ENCODE measurements at regions not wholly inside any gene's neighbourhood (a gene's known extent, or its start where the extent isn't known, plus 50 kb on each side); places are given as distances from the start of the nearest gene placed in this dataset.

DNA sequence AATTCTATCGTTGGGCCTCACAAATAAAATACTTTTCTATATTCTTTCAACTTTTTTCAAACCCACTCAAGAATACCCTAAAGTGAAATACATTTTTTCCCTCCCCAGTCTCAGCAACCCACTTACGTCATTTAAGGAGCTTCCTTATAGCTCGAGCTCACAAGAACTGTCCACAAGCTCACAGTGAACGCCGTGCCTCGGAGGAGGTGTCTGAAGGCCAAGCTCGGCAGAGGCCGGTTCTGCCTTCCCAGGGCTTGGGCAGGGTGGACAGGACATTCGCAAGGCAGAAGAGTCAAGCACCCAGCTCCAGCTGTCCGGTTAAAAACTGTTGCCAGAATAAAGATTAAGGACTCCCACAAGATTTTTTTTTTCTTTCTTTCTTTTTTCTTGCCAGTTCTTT lies 802.3 kb downstream of the QKI start:
- in situ Hi-C loops (cut with HindIII; ENCODE audit: extremely low pct_ligation_motif_present, low pct_unique_long_range_greater_than_20kb): no loop called here

More for the DNA sequence above, 802.3 kb downstream of the QKI start:
- peaks cover 27% of the 10 kb centered on the region for H3K9me3 ChIP-seq (ENCODE audit: low read length)
- H3K36me3 ChIP-seq (replicated peaks in 1 of 2; ENCODE audit: control insufficient read depth in 1 of 2, insufficient read depth in 2 of 2, low read length in 2 of 2): no peaks in the 10 kb centered on the region
- no peak overlapping the region for H3K27ac ChIP-seq (ENCODE audit: extremely low read length, insufficient read depth, low read length)
- no TSS peak for BruUV-seq (replicated peaks)
- no peaks in the 10 kb centered on the region for H4K20me1 ChIP-seq (ENCODE audit: insufficient read depth, low read length)
- TF ChIP-seq BRD4 (CRISPR knock-in tag; IDR thresholded peaks at IDR 0.05) (no peak), ZNF350 (CRISPR knock-in tag; IDR thresholded peaks at IDR 0.05; ENCODE audit: borderline replicate concordance, low read depth) (no peak), MAZ (IDR thresholded peaks at IDR 0.05; ENCODE audit: borderline replicate concordance, low read depth, low read length) (no peak), MAZ (CRISPR knock-in tag; IDR thresholded peaks at IDR 0.05; ENCODE audit: low read depth) (no peak), CBX1 (IDR thresholded peaks at IDR 0.05; ENCODE audit: low read depth) (no peak), ELF4 (CRISPR knock-in tag; IDR thresholded peaks at IDR 0.05; ENCODE audit: borderline replicate concordance) (no peak), MTA3 (CRISPR knock-in tag; IDR thresholded peaks at IDR 0.05) (no peak), ONECUT2 (CRISPR knock-in tag; IDR thresholded peaks at IDR 0.05) (no peak), ZFP1 (CRISPR knock-in tag; IDR thresholded peaks at IDR 0.05) (no peak)
- TF ChIP-seq, protein P1, sequence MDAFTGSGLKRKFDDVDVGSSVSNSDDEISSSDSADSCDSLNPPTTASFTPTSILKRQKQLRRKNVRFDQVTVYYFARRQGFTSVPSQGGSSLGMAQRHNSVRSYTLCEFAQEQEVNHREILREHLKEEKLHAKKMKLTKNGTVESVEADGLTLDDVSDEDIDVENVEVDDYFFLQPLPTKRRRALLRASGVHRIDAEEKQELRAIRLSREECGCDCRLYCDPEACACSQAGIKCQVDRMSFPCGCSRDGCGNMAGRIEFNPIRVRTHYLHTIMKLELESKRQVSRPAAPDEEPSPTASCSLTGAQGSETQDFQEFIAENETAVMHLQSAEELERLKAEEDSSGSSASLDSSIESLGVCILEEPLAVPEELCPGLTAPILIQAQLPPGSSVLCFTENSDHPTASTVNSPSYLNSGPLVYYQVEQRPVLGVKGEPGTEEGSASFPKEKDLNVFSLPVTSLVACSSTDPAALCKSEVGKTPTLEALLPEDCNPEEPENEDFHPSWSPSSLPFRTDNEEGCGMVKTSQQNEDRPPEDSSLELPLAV (CRISPR knock-in tag; conservative IDR thresholded peaks at IDR 0.05; ENCODE audit: low read depth): no peak
- TF ChIP-seq, protein P2, sequence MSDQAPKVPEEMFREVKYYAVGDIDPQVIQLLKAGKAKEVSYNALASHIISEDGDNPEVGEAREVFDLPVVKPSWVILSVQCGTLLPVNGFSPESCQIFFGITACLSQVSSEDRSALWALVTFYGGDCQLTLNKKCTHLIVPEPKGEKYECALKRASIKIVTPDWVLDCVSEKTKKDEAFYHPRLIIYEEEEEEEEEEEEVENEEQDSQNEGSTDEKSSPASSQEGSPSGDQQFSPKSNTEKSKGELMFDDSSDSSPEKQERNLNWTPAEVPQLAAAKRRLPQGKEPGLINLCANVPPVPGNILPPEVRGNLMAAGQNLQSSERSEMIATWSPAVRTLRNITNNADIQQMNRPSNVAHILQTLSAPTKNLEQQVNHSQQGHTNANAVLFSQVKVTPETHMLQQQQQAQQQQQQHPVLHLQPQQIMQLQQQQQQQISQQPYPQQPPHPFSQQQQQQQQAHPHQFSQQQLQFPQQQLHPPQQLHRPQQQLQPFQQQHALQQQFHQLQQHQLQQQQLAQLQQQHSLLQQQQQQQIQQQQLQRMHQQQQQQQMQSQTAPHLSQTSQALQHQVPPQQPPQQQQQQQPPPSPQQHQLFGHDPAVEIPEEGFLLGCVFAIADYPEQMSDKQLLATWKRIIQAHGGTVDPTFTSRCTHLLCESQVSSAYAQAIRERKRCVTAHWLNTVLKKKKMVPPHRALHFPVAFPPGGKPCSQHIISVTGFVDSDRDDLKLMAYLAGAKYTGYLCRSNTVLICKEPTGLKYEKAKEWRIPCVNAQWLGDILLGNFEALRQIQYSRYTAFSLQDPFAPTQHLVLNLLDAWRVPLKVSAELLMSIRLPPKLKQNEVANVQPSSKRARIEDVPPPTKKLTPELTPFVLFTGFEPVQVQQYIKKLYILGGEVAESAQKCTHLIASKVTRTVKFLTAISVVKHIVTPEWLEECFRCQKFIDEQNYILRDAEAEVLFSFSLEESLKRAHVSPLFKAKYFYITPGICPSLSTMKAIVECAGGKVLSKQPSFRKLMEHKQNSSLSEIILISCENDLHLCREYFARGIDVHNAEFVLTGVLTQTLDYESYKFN (CRISPR knock-in tag; conservative IDR thresholded peaks at IDR 0.05): no peak
- H3K9ac ChIP-seq (ENCODE audit: insufficient read depth, low read depth, low read length): no peak overlapping the region
- 5% methylated on average over 10 of the region's 10 CpGs for WGBS (ENCODE audit: low lambda C conversion rate)
- no peak overlapping the region for H3K4me2 ChIP-seq (ENCODE audit: low read depth, low read length)
- H3K4me1 ChIP-seq (ENCODE audit: insufficient read depth, low read length): no peaks in the 10 kb centered on the region
- H3K79me2 ChIP-seq (ENCODE audit: insufficient read depth, low read length): no peaks in the 10 kb centered on the region
- intact Hi-C loops (cut with micrococcal nuclease; ENCODE audit: unreplicated experiment): no loop called here
- no peaks in the 10 kb centered on the region for H3K27me3 ChIP-seq (ENCODE audit: control insufficient read depth in 1 of 2, insufficient read depth in 2 of 2, low read length in 2 of 2)
- no peak overlapping the region for H2AFZ ChIP-seq (ENCODE audit: low read length)
- ChIA-PET CTCF (ENCODE audit: low intra/inter-chr PET ratio, low total read pairs) (no interaction called here), POLR2A (no interaction called here)
- no peak overlapping the region for H3K4me3 ChIP-seq (replicated peaks in 1 of 3; ENCODE audit: insufficient read depth in 1 of 3, low read depth in 2 of 3, low read length in 3 of 3)
- FAIRE-seq (no peak), ATAC-seq (no peak), DNase-seq (ENCODE audit: low spot score) (no peak)

Measured in HepG2 (cell line).